HG02981 (cell line): ENCODE measurements at regions not wholly inside any gene's neighbourhood (a gene's known extent, or its start where the extent isn't known, plus 50 kb on each side); places are given as distances from the start of the nearest gene placed in this dataset.

Source experiments
- ATAC-seq: cut with Tn5 transposase; IDR thresholded peaks from one replicate; pipeline ENCODE4 v1.9.1; 2021; ENCODE audit warnings: mild to moderate bottlenecking, moderate library complexity; ENCODE audit not compliant: unreplicated experiment

DNA sequence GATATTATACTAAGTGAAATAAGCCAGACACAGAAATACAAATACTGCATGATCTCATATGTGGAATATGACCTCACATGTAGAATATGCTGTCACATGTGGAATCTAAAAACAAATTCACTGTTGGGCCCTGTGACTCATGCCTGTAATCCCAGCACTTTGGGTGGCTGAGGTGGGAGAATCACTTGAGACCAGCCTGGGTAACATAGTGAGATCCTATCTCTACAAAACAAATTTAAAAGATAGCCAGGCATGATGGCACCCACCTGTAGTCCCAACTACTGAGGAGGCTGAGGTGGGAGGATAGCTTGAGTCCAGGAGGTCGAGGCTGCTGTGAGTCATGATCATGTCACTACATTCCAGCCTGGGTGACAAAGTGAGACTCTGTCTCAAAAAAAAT, 160.3 kb downstream of the PTEN start:
- ATAC-seq: no peak

DNA sequence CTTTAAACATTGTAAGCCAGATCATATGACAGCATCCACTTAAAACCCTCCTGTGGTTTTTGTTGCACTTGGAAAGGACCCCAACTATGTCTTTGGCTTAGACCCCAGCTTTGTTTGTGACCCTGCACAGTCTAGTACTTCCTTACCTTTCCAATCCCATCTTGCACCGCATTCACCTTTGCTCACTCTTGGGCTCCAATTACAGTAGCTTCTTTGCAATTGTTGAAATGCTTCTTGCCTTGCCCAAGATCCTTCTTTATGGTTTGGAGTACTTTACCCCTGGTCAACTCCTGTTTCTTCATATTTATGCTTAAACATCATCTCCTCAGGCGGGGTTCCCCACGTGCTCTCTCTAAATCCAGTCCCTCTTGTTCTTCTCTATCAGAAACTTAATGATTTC, 162.6 kb downstream of the PTEN start:
- ATAC-seq: no peak

DNA sequence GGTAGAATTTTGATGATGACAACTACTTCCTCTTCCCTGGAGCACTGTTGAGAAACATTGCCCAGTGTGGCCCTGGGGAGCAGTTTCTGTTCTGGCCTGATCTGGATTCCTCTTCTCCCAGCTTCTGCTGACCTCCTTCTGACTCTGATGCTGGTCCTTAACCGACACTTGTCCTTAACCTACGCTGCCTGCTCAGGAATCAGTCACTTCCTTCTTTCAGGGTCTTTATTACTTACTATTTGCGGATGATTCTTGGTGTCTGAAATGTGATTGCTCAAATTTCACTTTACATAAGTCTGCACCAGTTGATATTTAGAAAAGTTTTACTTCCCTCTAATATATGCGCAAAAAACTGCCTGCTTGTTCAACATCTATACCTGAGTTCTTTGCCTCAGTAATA, 164.1 kb downstream of the PTEN start:
- no peak for ATAC-seq

DNA sequence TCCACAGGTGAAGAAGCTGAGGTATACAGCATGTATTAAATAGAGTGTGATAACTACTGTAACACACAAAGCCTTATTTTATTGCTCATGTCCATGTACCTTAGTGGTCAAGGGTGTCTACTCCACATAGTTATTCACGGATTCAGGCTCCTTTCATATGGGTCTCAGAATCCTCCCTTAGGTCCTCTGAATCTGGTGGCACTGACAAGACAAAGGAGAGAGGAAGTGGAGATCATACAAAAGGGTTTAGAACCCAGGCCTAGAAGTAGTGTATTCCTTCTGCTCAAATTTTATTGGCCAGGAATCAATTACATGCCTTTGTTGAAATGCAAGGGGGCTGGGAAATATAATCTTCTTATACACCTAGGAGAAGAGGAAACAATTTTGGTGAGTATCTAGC, 164.6 kb downstream of the PTEN start:
- no peak for ATAC-seq

DNA sequence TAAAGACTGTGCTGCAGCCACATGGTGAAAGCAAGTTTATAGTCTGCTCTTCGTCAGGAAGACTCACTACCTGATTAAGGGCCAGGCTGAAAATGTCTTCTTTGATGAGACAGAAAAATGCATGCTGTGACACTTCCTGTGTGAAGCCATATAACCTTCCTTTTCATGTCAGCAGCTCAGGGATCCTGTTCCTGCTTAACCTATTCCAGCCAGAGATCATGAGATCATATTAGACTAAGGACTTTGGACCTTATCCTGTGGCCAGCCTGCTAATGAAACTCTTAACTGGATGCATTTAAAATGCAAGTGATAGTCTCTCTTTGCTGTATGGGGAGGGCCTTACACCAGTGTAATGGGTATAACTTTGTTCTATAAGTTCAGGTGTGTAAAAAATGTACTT, 165.2 kb downstream of the PTEN start:
- no peak for ATAC-seq

DNA sequence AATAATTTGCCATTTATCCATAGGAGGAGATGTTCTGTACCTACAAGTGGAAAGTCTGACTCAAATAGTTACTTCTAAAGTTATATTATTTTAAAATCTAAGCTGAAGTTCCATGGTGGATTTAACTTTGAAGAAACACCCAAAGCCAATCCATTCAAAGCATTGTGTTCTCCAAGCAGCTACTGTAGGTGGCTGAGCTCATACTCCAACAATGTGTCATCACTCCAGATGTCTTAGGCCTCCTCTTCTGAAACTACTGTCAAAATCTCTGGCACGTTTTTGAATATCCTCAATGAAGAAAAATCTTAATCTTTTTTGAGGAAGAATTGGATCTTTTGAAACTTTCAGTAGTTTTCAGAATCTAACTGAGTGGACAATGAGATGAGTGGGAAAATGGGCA, 169.1 kb downstream of the PTEN start:
- no peak for ATAC-seq

DNA sequence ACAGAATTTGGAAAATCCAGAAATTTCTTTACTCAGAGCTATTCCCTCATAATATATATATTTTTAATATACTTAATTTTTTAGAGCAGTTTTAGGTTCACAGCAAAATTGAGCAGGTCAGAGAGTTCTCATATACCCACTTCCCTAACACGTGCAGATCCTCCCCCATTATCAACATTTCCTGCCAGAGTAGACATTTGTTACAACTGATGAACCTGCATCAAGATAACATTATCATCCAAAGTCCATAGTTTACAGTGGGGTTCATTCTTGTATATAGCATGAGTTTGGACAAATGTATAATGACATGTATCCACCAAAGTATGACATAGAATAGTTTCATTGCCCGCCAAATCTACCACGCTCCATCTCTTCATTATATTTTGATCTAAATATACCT, 170.0 kb downstream of the PTEN start:
- ATAC-seq: no peak

DNA sequence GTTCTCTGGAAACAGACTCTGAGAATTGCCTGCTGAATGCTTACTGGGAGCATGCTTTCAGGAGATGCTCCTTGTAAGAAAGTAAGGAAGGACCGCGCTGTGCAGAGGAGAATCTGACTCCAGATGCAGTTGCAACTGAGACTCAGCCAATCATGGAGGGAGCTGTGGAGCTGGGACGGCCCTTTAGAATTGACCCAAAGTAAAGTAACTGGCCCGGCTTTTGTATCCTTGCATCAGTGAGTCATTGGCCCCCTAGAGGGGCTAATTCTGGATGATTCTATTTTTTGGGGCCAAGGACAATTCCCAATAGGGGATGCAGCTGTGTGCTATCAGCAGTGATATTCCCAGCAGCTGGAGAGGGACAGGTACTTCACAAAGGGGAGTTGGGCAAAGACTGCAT, 170.4 kb downstream of the PTEN start:
- no peak for ATAC-seq

DNA sequence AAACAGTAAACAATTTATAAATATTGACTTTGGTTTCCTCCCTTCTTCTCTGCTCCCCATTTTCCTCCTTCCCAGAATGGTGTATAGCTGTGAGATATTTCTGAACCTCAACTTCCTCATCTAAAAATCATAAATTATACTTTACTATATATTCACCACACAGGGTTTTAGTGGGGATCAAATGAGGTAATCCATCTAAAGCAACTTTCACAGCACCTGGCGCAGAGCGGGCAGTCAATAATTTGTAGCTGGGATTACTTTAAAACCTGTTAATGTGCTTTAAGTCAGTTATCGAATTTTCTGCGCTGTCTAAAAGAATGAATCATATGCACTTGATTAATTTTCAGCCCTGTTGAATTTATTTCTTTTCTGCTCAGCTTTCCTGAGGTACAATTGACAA, 172.7 kb downstream of the PTEN start:
- ATAC-seq: no peak

DNA sequence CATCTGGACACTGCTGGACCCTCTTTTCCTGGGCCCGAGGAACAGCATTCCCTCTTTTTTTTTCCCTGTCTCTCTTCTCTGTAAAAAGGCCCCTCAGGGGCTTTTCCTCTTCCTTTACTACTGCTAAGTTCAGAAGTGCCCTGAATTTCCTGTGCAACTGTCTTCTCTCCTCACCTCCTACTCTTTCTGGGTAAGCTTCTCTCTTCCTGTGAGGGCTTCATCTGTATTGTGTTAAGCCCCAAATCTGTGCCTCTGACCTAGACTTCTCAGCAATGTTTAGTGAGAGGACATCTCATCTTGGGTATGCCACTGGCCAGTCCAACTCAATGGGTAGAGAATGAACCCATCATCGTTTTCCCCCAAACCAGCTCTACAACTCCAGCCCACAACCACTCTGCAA, 174.2 kb downstream of the PTEN start:
- no peak for ATAC-seq

DNA sequence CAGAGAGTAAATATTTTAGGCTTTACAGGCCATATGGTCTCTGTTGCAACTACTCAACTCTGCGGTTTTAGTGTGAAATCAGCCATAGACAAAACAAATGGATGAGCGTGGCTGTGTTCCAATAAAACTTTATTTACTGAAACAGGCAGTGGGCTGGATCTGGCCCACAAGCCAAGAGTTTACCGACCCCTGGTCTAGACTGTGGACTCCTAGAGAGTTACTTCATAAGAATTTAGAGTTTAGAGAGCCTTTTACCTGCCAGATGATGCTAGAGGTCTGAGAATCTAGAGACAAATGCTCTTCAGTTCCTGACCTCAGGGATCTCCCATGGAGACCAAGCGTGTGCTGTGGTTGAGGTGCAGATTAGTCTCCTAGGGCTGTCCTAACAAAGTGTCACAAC, 174.8 kb downstream of the PTEN start:
- ATAC-seq: no peak

DNA sequence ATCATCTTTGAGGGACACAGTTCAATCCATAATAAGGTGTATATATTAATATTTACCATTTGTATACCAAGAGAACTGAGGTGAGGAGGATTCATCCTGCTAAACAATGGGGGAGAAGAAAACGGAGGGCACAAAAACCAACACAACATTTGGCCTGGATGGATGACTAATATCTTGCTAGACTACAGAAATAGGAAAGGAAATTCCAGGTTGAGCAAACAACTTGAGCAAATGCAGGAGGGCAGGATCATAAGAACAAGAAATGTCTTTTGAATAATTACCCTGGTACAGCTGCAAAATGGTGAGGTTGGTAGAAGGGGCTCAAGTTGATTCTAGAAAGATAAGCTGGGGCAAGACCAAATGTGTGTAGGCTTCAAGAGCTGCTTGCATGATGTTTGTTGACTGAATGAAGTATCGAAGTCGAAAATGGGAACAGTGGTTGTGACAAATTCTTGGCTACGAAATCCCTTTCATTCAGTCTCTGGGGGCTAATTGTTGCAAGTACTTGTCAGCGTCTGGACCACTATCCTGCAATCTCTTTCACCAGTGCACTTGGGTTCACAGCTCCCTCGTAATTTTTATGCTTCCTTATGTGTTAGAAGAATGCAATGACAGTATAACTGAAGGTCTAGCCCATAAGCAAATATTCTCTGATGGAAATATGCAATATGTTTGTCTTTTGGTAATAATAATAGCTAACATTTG, 176.2 kb downstream of the PTEN start:
- ATAC-seq: no peak

DNA sequence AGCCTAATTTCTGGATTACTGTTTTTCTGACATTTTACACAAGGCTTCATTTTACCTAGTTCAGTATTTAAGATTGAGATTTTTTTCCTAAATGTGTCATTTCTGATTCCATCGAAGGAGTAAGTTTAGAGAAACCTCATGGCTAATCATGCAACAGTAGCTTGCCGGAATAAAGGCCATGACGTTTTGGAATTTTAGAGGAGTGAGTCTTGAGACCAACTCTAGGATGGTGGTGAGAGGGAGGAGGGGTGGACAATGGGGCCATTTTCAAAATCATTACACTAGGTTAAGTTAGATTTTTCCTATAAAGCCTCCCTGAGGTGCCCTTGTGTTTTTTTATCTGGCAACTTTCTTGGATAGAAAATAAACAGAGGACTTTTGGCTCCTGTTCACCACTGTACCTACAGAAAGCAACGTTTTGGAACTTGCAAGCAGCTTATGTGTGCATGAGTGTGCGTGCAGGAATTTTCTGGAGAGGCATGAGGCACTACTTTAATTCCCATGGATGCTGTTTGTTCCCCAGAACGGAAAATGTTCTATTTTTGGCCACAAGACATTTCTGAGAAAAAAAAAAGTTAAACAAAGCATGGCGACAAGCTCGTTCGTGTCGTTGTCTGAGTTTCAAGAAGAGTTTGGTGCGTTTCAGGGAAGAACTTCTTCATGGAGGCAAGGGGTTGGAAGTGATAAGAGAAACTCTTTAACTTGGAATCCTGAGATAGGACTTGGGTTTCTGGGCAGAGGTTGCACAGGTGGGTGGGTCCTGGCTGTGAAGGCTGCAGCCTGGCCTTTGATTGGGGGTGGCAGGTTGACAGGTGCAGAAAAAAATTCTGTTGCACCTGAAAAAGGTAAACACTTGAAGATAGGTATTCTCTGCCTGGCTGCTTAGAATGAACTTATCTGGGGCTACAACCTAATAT, 178.1 kb downstream of the PTEN start:
- ATAC-seq: no peak

DNA sequence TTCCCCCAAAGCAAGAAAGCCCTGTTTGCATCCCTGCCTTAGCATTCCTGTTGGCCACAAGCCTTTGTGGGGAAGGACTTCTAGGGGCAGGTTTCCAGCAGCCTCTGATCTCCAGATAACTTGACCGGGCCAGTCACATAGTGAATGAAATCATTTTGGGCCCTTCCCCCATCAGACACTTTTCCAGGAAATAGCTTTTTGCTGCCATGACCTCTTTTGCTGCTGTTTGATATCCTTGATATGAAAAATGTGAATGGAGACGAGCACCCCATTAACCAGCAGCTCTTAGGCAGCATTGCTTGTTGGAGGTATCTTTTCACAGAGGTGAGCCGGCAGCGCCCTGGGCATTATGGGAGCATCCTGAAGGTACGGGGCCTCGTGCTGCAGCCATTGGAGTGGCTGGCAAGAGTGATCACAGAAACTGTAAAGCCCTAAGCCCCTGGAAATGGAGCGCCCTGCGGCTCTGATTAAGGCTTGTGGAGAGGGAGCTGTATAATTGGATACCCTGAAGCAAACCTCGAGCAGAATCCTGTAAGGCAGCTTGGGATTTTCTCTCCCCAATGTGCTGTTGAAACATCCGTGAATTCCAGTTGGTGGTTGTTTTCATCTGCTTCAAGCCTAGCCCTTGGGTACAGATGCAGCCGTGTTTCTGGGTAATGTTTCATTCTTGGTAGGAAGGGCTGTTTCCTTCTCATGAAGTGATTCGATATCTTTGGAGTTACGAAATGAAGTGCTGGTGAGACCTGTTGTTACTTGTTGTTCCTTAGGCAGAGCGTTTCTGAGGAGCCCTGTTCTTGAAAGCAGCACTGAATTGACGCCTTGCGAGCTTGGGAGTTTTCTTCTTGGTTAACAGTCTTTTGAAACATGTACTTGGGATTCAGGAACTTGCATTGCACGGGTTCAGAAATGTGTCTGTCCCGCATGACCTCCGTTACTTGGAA, 179.0 kb downstream of the PTEN start:
- no peak for ATAC-seq

DNA sequence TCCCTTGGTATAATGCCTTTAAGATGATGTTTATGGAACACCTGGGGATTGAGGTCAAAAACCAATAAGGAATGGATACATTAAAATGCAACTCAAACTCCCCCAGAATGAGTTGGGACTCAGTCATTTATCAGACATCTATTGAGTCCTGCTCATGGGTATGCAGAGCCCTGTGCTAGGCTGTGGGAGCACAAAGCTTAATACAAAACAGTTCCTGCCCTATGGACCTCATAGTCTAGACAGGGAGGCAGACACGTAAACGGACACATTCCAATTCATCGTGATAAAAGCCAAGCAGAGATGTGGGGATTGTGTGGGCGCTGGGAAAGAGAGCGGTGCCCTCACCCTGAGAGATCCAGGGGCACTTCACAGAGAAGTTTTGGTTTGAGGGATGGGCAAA, 181.7 kb downstream of the PTEN start:
- no peak for ATAC-seq

DNA sequence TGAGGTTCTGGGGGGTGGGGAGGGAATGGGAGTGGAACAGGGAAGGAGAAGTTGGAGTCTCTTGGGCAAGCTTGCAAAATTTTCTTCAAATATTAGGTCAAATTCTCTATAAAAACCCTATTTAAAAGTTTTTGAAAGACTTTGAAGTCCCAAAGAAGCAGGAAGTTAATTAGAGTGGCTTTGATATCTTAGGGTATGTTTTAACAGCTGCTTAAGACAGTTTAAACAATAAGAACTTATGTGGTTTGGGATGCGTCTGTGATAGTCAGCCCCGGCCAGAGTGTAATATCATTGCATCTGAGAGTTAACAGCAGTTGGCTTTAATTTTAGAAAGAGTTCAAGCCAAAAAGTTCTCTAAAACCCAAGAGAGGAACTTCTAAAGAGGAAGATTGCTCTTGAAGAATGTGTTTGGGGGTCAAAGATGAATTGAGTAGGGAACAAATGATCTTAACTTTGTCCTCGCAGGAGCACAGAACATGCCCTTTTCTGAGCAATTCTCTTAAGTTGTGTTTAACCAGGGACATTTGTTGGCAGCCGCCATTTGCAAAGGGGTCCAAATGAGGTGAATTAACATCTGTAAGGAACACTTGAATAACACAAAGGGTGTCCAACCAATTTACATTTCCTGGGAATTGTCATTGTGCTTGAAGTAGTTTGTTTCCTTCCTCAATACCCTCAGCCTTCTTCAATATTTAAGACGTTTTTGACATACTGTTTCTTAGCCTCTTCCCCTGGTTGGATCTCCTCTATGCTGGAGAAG, 182.4 kb downstream of the PTEN start:
- ATAC-seq: no peak

DNA sequence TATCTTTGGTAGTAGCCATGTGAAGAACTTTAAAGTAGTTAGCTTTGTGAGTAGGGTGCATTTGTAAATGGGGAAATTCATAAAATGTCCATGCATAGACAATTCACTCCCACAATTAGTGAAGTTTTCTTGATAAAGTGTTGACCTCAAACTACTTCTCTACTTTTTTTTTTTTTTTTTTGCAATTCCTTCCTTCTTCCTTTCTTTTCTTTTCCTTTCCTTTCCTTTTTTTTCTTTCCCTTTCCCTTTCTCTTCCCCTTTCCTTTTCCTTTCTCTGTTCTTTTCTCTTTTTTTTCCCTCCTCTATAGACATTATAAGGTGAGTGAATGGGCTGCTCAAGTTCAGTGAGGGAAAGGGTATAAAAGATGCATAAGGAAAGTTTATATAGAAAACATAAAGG, 184.2 kb downstream of the PTEN start:
- ATAC-seq: no peak

DNA sequence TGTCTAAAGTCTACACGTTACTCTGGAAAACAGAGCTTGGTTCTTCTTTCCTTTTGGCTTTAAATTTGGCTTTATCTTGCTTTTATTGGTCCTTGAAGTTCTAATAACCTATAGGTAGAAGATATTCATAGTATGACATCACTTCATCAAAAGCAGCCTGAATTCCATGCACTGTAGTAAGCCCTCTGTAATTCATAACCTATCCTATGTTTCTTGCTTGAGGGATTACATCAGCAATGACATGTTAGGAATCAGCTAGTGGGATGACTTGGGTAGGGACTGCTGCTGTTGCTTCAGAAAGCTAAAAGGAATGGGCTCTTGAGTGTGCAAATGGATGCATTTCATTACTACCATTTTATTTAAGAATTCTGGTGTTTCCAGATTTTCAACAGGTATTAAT, 184.9 kb downstream of the PTEN start:
- no peak for ATAC-seq

DNA sequence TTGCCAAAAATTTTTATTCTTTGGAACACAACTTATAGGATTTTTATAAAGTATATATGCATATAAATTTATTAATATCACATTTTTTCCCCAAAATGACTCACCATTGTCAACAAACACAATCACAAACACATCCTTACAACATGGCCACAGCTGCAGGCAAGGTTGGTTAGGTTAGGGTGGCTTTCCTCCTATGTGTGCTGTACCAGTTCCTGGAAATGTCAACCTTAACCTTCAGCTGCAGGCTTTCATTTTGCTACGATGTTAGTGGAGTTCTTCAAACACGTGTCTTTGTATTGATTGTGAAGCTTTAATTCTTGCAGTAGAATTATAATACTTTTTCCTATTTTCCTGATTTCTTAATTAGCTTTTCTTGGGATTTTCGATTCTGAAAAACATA, 185.8 kb downstream of the PTEN start:
- no peak for ATAC-seq

DNA sequence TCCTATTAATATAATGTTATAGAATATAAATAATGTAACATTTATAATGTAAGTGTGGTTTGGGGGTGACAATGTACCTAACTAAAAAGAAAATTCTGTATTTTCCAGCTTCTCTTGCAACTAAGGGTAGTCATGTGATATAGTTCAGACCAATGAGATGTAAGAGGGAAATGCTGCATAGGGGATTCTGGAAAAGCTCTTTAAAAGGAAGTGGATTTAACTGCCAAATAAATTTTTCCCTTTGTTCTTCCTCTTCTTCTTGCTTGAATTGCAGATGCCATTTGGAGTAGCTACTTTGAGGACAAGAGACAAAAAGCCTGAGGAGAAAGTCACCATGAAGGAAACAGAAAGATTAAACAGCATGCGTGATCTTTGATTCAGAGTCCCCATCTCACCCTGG, 194.3 kb downstream of the PTEN start:
- ATAC-seq: no peak

DNA sequence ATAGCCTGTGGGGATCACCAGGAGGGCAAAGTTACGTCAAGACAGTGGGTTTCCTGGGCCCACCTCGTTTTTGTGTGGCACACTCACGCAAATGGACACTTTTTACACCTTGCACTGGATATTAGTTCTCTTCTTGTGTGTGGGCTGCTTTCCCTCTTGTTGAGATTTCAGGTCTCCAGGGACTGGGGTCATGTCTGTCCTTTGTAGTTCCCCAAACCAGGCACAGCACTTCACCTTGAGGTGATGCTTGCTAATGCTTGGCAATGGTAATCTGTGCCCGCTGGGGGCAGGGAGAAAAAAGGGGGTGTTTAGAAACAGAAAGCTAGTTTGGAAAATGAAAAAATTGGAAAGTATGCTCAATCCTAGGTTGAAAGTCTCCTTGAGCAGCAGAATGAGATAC, 195.3 kb downstream of the PTEN start:
- no peak for ATAC-seq
